Inflammatory macrophage treated with lipopolysaccharide for 1 hour (primary cell): ENCODE measurements at regions not wholly inside any gene's neighbourhood (a gene's known extent, or its start where the extent isn't known, plus 50 kb on each side); places are given as distances from the start of the nearest gene placed in this dataset.

Experiments
- DNase-seq, 2 donors: peaks; one replicate each; pipeline ENCODE4 v3.0.0-alpha.2; 2020 to 2022

DNA sequence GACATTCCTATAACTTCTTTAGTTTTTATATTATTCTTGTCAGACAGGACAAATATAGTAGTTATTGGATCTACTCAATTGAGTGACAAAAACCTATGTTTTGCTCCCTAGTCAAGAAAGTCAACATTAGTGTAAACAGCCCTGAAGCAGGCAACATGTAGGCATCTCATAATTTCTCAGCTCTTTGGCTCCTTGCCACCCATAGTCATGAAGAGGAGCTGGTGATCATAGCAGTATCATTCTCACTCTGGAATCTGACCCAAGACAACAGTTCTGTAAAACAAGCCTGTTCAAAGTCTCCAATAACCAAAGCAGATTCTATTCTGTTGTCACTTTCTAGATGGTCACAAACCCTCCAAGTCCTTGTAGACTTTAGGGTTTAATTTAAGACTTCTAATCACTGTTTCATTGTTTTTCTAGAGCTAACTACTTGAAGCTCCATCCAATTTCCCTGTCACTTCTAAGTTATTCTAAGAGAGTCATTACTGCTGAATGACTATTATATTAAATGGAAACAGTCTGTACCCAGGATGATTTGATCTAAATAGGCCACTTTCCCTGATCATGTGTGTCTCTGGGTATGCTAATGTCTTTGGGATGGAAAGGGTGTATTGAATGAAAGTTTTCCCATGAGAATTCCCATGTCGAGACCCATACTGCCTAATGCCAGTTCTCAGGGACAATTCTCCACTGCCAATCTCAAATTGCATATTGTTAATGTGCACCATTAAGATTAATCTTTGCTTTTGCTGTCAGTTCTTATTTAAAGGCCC is 533.3 kb downstream of the ACTL7B start:
- DNase-seq, result no peak

DNA sequence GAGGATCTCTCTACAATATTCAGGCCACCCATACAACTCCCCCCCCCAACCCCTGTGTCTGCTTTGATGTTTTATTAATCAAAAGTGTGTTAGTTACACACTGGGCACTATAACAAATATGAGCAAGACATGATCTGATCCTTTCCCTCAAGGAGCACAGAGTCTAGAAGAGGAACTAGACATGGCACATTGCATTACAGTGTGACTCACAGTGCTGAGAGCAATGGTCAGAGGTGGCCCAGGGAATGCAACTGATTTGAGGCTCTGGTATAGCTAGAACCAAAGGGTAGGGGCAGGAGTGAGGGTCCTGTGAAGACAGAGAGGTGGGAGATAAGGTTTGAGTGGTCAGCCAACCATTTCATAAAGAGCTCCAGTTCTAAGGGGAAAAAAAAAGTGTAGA is 539.2 kb downstream of the ACTL7B start:
- peak; percentile 32 to 39 for DNase-seq

GRCh38 chr9:108316066-108316465 is 539.7 kb downstream of the ACTL7B start:
- DNase-seq, result no peak

- no peak for DNase-seq
These were observed 544.0 kb downstream of the ACTL7B start for GRCh38 chr9:108311745-108312144.

GRCh38 chr9:108310202-108310601 is 545.6 kb downstream of the ACTL7B start:
- no peak for DNase-seq

- peak; percentile 62 to 74 for DNase-seq
These were observed 555.2 kb downstream of the ACTL7B start for GRCh38 chr9:108300306-108301287.

DNA sequence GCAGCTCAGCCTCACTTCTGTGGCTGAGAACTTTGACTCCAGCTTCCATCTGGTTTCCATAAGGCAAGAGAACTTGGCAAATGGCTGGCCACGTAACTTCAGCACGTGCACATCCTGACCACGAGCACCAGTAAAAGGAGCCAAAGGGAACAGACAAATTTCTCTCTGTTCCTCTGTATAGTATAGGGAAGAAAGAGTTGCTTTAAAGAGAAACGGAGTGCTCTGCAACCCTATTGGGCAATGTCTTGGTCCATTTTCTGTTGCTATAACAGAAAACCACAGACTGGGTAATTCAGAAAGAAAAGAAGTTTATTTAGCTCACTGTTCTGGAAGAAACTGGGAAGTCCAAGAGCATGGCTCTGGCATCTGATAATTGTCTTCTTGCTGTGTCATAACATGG is 558.7 kb downstream of the ACTL7B start:
- peak; percentile 73 to 86 for DNase-seq

DNA sequence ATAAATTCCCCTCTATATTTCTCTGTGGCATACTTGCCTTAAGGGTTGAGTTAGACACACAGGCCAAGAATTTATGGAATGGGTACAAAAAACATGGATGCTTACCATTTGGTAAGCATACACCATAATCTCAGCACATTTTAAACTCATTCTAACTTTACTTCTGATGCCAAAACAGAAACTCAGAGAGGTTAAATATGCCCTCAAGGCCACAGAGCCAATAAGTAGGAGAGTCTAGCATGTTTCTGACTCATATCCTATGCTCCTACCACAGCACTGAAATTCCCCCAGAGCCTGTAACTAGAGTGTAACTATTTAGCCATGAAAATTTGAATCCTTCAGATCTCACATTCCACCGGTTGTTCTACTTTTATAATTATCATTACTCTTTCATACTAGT is 559.7 kb downstream of the ACTL7B start:
- DNase-seq, result peak; percentile 23 to 36

DNA sequence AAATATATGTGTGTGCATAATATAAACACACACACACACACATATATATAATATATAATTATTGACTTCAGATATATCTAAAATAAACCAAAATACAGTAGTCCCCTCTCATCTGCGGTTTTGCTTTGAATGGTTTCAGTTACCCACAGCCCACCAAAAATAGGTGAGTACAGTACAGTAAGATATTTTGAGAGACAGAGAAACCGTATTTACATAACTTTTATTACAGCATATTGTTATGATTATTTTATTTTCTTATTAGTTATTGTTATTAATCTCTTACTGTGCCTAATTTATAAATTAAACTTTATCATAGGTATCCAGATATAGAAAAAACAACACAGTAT is 564.2 kb downstream of the ACTL7B start:
- no peak for DNase-seq

GRCh38 chr9:108290839-108291585 is 564.8 kb downstream of the ACTL7B start:
- no peak for DNase-seq

GRCh38 chr9:108286638-108287206 is 569.1 kb downstream of the ACTL7B start:
- no peak for DNase-seq

GRCh38 chr9:108283696-108284095 is 572.1 kb downstream of the ACTL7B start:
- DNase-seq, result no peak

DNA sequence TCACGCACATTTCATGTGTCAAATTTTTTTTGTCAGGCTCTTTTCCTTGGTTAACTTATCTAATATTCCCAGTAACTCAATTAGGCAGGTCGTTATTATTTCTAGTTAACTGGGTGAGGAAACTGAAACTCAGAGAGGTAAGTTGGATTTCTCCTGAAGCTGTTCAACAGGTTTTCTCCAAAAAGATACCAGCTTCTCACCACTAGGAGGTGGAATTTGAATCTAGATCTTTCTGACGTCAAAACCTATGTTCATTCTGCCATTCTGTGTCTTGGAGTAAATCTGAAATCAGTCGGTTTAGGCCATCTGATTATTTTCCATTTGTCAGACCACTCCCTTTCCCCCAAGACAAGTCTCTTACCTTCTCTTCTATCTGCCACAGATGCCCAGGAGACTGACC is 572.9 kb downstream of the ACTL7B start:
- DNase-seq, result peak in 1 of 2 donors; percentile 47

DNA sequence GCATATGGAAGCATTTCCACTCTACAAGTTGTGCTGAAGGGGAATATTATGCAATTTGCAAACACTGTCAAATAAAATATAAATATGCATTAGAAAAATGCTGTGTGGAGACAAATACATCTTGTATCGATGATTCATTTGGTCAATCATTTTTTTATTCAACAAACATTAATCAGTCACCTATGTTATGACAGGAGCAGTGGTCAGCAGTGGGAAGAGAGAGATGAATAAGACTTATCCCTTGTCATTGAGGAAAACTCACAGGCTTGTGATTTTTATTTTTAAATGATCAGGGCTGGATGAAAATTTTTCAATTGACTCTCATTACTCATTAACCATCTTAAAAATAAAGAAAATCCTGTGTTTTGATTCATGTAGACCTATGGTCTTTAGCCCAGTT is 574.1 kb downstream of the ACTL7B start:
- no peak for DNase-seq

DNA sequence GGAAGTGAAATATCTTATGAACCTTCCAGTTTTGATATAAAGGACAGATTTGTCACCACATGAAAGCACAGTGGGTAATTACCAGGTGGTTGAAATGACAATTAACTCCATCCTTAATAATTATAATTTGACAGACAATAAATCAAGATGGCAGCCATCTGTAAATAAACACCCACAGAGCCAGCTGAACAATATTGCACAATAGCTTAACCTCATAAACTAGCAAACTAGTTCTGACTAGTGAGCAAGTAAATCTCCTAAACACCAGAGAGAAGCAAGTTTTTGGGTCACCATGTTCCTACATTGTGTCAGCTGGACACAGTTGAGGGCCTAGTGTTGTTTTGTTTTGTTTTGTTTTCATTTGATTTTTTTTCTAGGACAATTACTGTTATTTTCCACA is 577.4 kb downstream of the ACTL7B start:
- no peak for DNase-seq

GRCh38 chr9:108277216-108277615 is 578.6 kb downstream of the ACTL7B start:
- no peak for DNase-seq

DNA sequence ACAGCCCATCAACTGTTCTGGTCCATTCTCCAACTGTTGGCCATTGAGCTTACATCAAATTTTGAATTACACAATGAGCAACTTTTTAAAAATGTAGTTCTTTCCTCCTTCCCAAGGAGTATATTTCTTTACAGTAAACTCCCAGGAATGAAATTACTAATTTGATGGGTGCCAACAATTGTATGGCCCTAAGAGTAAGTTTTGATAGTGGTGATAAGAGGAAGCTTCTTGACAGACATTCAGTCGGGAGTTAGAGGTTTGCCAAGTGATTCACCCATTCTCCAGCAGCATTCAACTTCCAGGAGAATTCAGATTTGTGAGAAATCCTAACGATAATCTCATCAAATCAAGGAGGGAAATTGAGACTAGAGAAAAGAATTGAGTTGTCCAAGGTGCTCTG is 579.9 kb downstream of the ACTL7B start:
- DNase-seq, result no peak

- DNase-seq, result no peak
These were observed 580.8 kb downstream of the ACTL7B start for GRCh38 chr9:108274971-108275370.

- DNase-seq, result no peak
These were observed 581.8 kb downstream of the ACTL7B start for GRCh38 chr9:108273988-108274387.

DNA sequence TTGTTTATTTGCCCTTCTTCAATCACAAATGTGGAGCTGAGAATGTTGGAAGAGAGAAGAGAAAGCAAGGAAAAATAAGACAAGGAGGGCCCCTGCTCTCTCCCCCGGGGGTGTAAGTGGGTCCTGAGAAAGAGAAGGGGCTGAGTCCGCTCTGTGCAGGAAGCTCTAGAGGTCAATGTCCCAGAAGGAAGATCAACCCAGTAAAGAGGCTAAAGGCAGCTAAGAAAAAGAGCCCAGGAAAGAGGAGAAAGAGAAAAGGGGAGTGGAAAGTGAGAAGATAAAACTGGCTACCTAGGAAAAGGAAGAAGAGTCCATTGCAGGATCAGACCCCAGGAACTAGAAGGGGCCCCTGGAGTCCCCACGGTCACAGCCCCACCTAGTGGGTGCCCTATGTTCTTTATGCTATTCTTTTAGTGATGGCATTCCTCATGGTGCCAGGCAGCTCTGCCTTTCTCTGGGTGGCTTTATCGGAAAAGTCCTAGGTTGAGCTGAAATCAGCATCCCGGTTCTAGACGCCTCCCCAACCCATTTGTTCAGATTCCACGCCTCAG is 583.4 kb downstream of the ACTL7B start:
- peak; percentile 22 to 65 for DNase-seq

GRCh38 chr9:108271646-108272348 is 584.0 kb downstream of the ACTL7B start:
- DNase-seq, result peak; percentile 53 to 56

DNA sequence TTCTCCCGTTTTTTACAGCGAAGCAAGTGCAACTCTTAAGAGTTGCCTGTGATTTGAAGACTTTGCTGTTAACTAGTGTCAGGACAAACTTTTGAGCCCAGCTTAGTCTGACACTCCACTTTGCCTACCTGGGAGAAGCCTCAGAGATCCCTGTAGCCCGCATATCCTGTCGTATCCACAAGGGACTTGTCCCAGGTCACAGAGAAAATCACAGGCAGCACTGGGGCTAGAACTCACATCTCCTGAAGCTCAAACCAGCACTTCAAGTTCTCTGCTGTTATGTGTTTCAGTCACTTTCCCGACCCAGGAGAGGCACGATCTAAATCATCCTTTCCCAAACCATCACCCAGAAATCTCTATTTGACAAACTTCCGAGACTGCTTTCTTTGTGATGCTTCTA is 584.5 kb downstream of the ACTL7B start:
- DNase-seq, result no peak
